ENCODE measurements at regions not wholly inside any gene's neighbourhood (a gene's known extent, or its start where the extent isn't known, plus 50 kb on each side); places are given as distances from the start of the nearest gene placed in this dataset.

GRCh38 chr2:133766164-133766832 is 198.0 kb upstream of the NCKAP5 start:
- TF ChIP-seq, protein P1, sequence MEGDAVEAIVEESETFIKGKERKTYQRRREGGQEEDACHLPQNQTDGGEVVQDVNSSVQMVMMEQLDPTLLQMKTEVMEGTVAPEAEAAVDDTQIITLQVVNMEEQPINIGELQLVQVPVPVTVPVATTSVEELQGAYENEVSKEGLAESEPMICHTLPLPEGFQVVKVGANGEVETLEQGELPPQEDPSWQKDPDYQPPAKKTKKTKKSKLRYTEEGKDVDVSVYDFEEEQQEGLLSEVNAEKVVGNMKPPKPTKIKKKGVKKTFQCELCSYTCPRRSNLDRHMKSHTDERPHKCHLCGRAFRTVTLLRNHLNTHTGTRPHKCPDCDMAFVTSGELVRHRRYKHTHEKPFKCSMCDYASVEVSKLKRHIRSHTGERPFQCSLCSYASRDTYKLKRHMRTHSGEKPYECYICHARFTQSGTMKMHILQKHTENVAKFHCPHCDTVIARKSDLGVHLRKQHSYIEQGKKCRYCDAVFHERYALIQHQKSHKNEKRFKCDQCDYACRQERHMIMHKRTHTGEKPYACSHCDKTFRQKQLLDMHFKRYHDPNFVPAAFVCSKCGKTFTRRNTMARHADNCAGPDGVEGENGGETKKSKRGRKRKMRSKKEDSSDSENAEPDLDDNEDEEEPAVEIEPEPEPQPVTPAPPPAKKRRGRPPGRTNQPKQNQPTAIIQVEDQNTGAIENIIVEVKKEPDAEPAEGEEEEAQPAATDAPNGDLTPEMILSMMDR (IDR thresholded peaks at IDR 0.05): no peak
- no peak for TF ChIP-seq POLR2A (IDR thresholded peaks at IDR 0.05)

Measured in gastroesophageal sphincter (tissue), 3 donors.